ENCODE measurements at regions not wholly inside any gene's neighbourhood (a gene's known extent, or its start where the extent isn't known, plus 50 kb on each side); places are given as distances from the start of the nearest gene placed in this dataset.

DNA sequence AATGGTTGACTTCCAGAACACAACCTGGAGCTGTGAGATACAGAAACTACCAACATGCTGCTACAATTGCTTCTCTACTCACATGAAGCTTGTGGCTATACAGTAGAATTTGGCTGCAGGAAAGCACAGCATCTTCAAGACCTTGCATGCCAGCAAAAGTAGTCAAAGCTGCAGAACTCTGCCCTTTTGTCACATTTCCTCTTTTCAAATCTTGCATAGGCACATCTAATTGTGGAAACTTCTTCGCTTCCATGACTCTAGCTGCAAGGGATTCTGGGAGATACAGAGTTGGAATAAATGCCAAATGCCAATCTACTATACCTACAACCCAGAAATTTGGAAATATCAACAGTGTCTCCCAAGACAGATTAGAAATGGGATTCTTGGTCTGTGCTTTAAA is 462.2 kb downstream of the FOXO1 start:
- Histone ChIP-seq H3K9ac (ENCODE audit: insufficient read depth, low read length, poor library complexity, severe bottlenecking) (no peak overlapping the region), H2AFZ (ENCODE audit: insufficient read depth, low read depth, low read length, poor library complexity, severe bottlenecking) (no peak overlapping the region), H4K20me1 (ENCODE audit: insufficient read depth, low read length) (no peaks in the 10 kb centered on the region), H3K4me1 (ENCODE audit: control insufficient read depth in 1 of 2, insufficient read depth in 2 of 2, low read length in 2 of 2) (peaks cover 14 to 24% of the 10 kb centered on the region in 2 donors), H3K4me2 (replicated peaks; ENCODE audit: extremely low read depth, low read length, poor library complexity, severe bottlenecking) (no peak overlapping the region), H3K36me3 (replicated peaks in 1 of 2; ENCODE audit: control insufficient read depth in 1 of 2, insufficient read depth in 2 of 2, low read length in 2 of 2) (no peaks in the 10 kb centered on the region), H3K79me2 (ENCODE audit: insufficient read depth, low read length) (no peaks in the 10 kb centered on the region), H3K27me3 (ENCODE audit: control insufficient read depth in 2 of 2, insufficient read depth in 2 of 2, low read length in 2 of 2) (no peaks in the 10 kb centered on the region), H3K4me3 (replicated peaks in 1 of 3; ENCODE audit: low read depth in 2 of 3, low read length in 3 of 3) (no peak overlapping the region), H3K9me3 (replicated peaks in 1 of 2; ENCODE audit: control insufficient read depth in 1 of 2, insufficient read depth in 1 of 2, low read length in 2 of 2) (peaks cover 0 to 2% of the 10 kb centered on the region in 2 donors), H3K27ac (ENCODE audit: low read depth in 1 of 2, low read length in 2 of 2) (no peak overlapping the region)
- no peak for TF ChIP-seq CTCF (IDR thresholded peaks at IDR 0.05)
- Mint-ChIP-seq H3K36me3 (no peaks in the 10 kb centered on the region), H3K4me3 (no peak overlapping the region), H3K9me3 (peaks cover 0 to 16% (median 4%) of the 10 kb centered on the region in 7 donors), H3K27ac (no peak overlapping the region), H3K4me1 (peaks cover 23% of the 10 kb centered on the region), H3K27me3 (ENCODE audit: low read depth in 3 of 3) (peaks cover 0 to 5% (median 3%) of the 10 kb centered on the region in 3 donors)
- DNase-seq, result no peak
- intact Hi-C loops (cut with micrococcal nuclease), result no loop called here
- no CpG with 5 or more reads among the region's 1 CpG for WGBS (ENCODE audit: insufficient coverage)

- H3K36me3 Mint-ChIP-seq, result no peaks in the 10 kb centered on the region
Observed at GRCh38 chr13:40205771-40206240, 460.6 kb downstream of the FOXO1 start.

More at GRCh38 chr13:40205771-40206240, 460.6 kb downstream of the FOXO1 start:
- Histone ChIP-seq H3K27me3 (ENCODE audit: control insufficient read depth in 2 of 2, insufficient read depth in 2 of 2, low read length in 2 of 2) (no peaks in the 10 kb centered on the region), H2AFZ (ENCODE audit: insufficient read depth, low read depth, low read length, poor library complexity, severe bottlenecking) (no peak overlapping the region), H3K4me2 (replicated peaks; ENCODE audit: extremely low read depth, low read length, poor library complexity, severe bottlenecking) (no peak overlapping the region), H3K9me3 (replicated peaks in 1 of 2; ENCODE audit: control insufficient read depth in 1 of 2, insufficient read depth in 1 of 2, low read length in 2 of 2) (peaks cover 0 to 2% of the 10 kb centered on the region in 2 donors), H3K4me1 (ENCODE audit: control insufficient read depth in 1 of 2, insufficient read depth in 2 of 2, low read length in 2 of 2) (peaks cover 14 to 17% of the 10 kb centered on the region in 2 donors), H4K20me1 (ENCODE audit: insufficient read depth, low read length) (no peaks in the 10 kb centered on the region), H3K4me3 (replicated peaks in 1 of 3; ENCODE audit: low read depth in 2 of 3, low read length in 3 of 3) (no peak overlapping the region), H3K9ac (ENCODE audit: insufficient read depth, low read length, poor library complexity, severe bottlenecking) (no peak overlapping the region), H3K79me2 (ENCODE audit: insufficient read depth, low read length) (no peaks in the 10 kb centered on the region), H3K27ac (ENCODE audit: low read depth in 1 of 2, low read length in 2 of 2) (peak overlapping the region in 1 of 2 donors; percentile 57), H3K36me3 (replicated peaks in 1 of 2; ENCODE audit: control insufficient read depth in 1 of 2, insufficient read depth in 2 of 2, low read length in 2 of 2) (no peaks in the 10 kb centered on the region)
- 96% methylated on average over 2 of the region's 4 CpGs for WGBS (ENCODE audit: insufficient coverage)
- DNase-seq, result no peak
- TF ChIP-seq CTCF (IDR thresholded peaks at IDR 0.05), result no peak
- Mint-ChIP-seq H3K9me3 (peaks cover 0 to 16% (median 4%) of the 10 kb centered on the region in 7 donors), H3K4me1 (peaks cover 16% of the 10 kb centered on the region), H3K4me3 (no peak overlapping the region), H3K27ac (peak overlapping the region in 1 of 7 donors; percentile 37), H3K27me3 (ENCODE audit: low read depth in 3 of 3) (peaks cover 0 to 5% (median 3%) of the 10 kb centered on the region in 3 donors)
- intact Hi-C loops (cut with micrococcal nuclease), result no loop called here
